ENCODE measurements at regions not wholly inside any gene's neighbourhood (a gene's known extent, or its start where the extent isn't known, plus 50 kb on each side); places are given as distances from the start of the nearest gene placed in this dataset.
"Not testable (repeated sequence)": the region's sequence is repeated elsewhere in the genome, so short reads cannot be mapped to it uniquely, and the experiment has no call there.

- DNase-seq (ENCODE audit: low spot score), result no peak
Observed at GRCh38 chr10:130351466-130352290, 215.5 kb downstream of the GLRX3 start.

GRCh38 chr10:130352291-130352645, 216.1 kb downstream of the GLRX3 start:
- no peak for DNase-seq (ENCODE audit: low spot score)

GRCh38 chr10:130353928-130354572, 217.9 kb downstream of the GLRX3 start:
- no peak for DNase-seq (ENCODE audit: low spot score)

- no peak for DNase-seq (ENCODE audit: low spot score)
Observed at GRCh38 chr10:130354573-130354954, 218.4 kb downstream of the GLRX3 start.

- no peak for DNase-seq (ENCODE audit: low spot score)
Observed at GRCh38 chr10:130354976-130355795, 219.0 kb downstream of the GLRX3 start.

- not testable (repeated sequence) for DNase-seq (ENCODE audit: low spot score)
Observed at GRCh38 chr10:130356429-130356828, 220.2 kb downstream of the GLRX3 start.

- DNase-seq (ENCODE audit: low spot score), result no peak
Observed at GRCh38 chr10:130357226-130357625, 221.0 kb downstream of the GLRX3 start.

- no peak for DNase-seq (ENCODE audit: low spot score)
Observed at GRCh38 chr10:130357951-130358350, 221.8 kb downstream of the GLRX3 start.

GRCh38 chr10:130358981-130359650, 222.9 kb downstream of the GLRX3 start:
- no peak for DNase-seq (ENCODE audit: low spot score)

- no peak for DNase-seq (ENCODE audit: low spot score)
Observed at GRCh38 chr10:130359711-130360110, 223.5 kb downstream of the GLRX3 start.

GRCh38 chr10:130360826-130361311, 224.7 kb downstream of the GLRX3 start:
- DNase-seq (ENCODE audit: low spot score), result no peak

- DNase-seq (ENCODE audit: low spot score), result no peak
Observed at GRCh38 chr10:130361351-130362105, 225.3 kb downstream of the GLRX3 start.

GRCh38 chr10:130362308-130362761, 226.1 kb downstream of the GLRX3 start:
- DNase-seq (ENCODE audit: low spot score), result no peak

GRCh38 chr10:130363051-130363450, 226.9 kb downstream of the GLRX3 start:
- no peak for DNase-seq (ENCODE audit: low spot score)

GRCh38 chr10:130363899-130364445, 227.8 kb downstream of the GLRX3 start:
- no peak for DNase-seq (ENCODE audit: low spot score)

GRCh38 chr10:130364631-130365411, 228.6 kb downstream of the GLRX3 start:
- DNase-seq (ENCODE audit: low spot score), result no peak

GRCh38 chr10:130368761-130369560, 232.8 kb downstream of the GLRX3 start:
- DNase-seq (ENCODE audit: low spot score), result no peak

GRCh38 chr10:130369645-130370381, 233.6 kb downstream of the GLRX3 start:
- DNase-seq (ENCODE audit: low spot score), result no peak

Measured in activated CD4-positive, alpha-beta T cell treated with anti-CD3 and anti-CD28 coated beads, Interleukin-2, Interleukin-4, amounts not matched to agents 100 ng/mL and 50 ng/mL, durations not matched to agents 16 hours and 8 hours (primary cell).